ENCODE measurements at regions not wholly inside any gene's neighbourhood (a gene's known extent, or its start where the extent isn't known, plus 50 kb on each side); places are given as distances from the start of the nearest gene placed in this dataset.

GRCh38 chr13:58528351-58528750 lies 896.8 kb downstream of the PCDH17 start:
- DNase-seq: no peak

GRCh38 chr13:58531614-58532013 lies 900.1 kb downstream of the PCDH17 start:
- DNase-seq: no peak

GRCh38 chr13:58542530-58542929 lies 911.0 kb downstream of the PCDH17 start:
- no peak for DNase-seq

GRCh38 chr13:58547419-58547818 lies 915.9 kb downstream of the PCDH17 start:
- DNase-seq: no peak

GRCh38 chr13:58566176-58566575 lies 934.6 kb downstream of the PCDH17 start:
- DNase-seq: no peak

- no peak for DNase-seq
Measured at GRCh38 chr13:58573743-58574142, 942.2 kb downstream of the PCDH17 start.

GRCh38 chr13:58574791-58575190 lies 943.2 kb downstream of the PCDH17 start:
- no peak for DNase-seq

GRCh38 chr13:58579468-58579867 lies 947.9 kb downstream of the PCDH17 start:
- no peak for DNase-seq

GRCh38 chr13:58583966-58584365 lies 952.4 kb downstream of the PCDH17 start:
- DNase-seq: no peak

GRCh38 chr13:58584610-58585009 lies 953.1 kb downstream of the PCDH17 start:
- DNase-seq: no peak

- no peak for DNase-seq
Measured at GRCh38 chr13:58587183-58587582, 955.6 kb downstream of the PCDH17 start.

- no peak for DNase-seq
Measured at GRCh38 chr13:58592052-58592451, 960.5 kb downstream of the PCDH17 start.

GRCh38 chr13:58592786-58593185 lies 961.2 kb downstream of the PCDH17 start:
- DNase-seq: no peak

GRCh38 chr13:58594747-58595600 lies 963.4 kb downstream of the PCDH17 start:
- DNase-seq: no peak

GRCh38 chr13:58597552-58597951 lies 966.0 kb downstream of the PCDH17 start:
- no peak for DNase-seq

GRCh38 chr13:58598241-58598640 lies 966.7 kb downstream of the PCDH17 start:
- no peak for DNase-seq

- no peak for DNase-seq
Measured at GRCh38 chr13:58611117-58611516, 979.6 kb downstream of the PCDH17 start.

GRCh38 chr13:58617880-58618665 lies 986.5 kb downstream of the PCDH17 start:
- no peak for DNase-seq

GRCh38 chr13:58619396-58620113 lies 988.0 kb downstream of the PCDH17 start:
- DNase-seq: no peak

GRCh38 chr13:58620176-58620575 lies 988.6 kb downstream of the PCDH17 start:
- no peak for DNase-seq

- no peak for DNase-seq
Measured at GRCh38 chr13:58625703-58626389, 994.3 kb downstream of the PCDH17 start.

- DNase-seq: no peak
Measured at GRCh38 chr13:58630794-58631193, 999.2 kb downstream of the PCDH17 start.

GRCh38 chr13:58633226-58633625 lies 1001.7 kb downstream of the PCDH17 start:
- no peak for DNase-seq

Data from right hindlimb (tissue), 1 donor.